Glutamatergic neuron (in vitro differentiated cells): ENCODE measurements at regions not wholly inside any gene's neighbourhood (a gene's known extent, or its start where the extent isn't known, plus 50 kb on each side); places are given as distances from the start of the nearest gene placed in this dataset.

Experiments used
- DNase-seq: peaks from one replicate; pipeline ENCODE4 v3.0.0; 2022
- H3K27ac Mint-ChIP-seq: one replicate; pipeline ENCODE4 v1.8.0; 2020; ENCODE audit warnings: mild to moderate bottlenecking, mixed read lengths, inconsistent platforms; ENCODE audit not compliant: unreplicated experiment
- H3K27me3 Mint-ChIP-seq: one replicate; pipeline ENCODE4 v1.8.0; 2020; ENCODE audit warnings: mild to moderate bottlenecking, moderate library complexity, mixed read lengths, inconsistent platforms; ENCODE audit not compliant: unreplicated experiment
- H3K36me3 Mint-ChIP-seq: one replicate; pipeline ENCODE4 v1.8.0; 2020; ENCODE audit warnings: mild to moderate bottlenecking, mixed read lengths, inconsistent platforms; ENCODE audit not compliant: unreplicated experiment
- H3K4me1 Mint-ChIP-seq: one replicate; pipeline ENCODE4 v1.8.0; 2020; ENCODE audit warnings: mild to moderate bottlenecking, low read depth, mixed read lengths, inconsistent platforms; ENCODE audit not compliant: unreplicated experiment
- H3K4me3 Mint-ChIP-seq: one replicate; pipeline ENCODE4 v1.8.0; 2020; ENCODE audit warnings: mild to moderate bottlenecking, mixed read lengths, inconsistent platforms; ENCODE audit not compliant: unreplicated experiment
- H3K9me3 Mint-ChIP-seq: one replicate; pipeline ENCODE4 v1.8.0; 2020; ENCODE audit warnings: mild to moderate bottlenecking, moderate library complexity, mixed read lengths, inconsistent platforms; ENCODE audit not compliant: unreplicated experiment
- CTCF ChIP-seq: fragments of 200-600 bp; sonication (generic); IDR thresholded peaks from one replicate; pipeline ENCODE4 v1.5.0; 2021; ENCODE audit not compliant: partially characterized antibody, unreplicated experiment

- TF ChIP-seq CTCF: no peak
- no peaks in the 10 kb centered on the region for H3K4me1 Mint-ChIP-seq
- no peaks in the 10 kb centered on the region for H3K27me3 Mint-ChIP-seq
- H3K27ac Mint-ChIP-seq: no peak overlapping the region
- no peaks in the 10 kb centered on the region for H3K9me3 Mint-ChIP-seq
- no peaks in the 10 kb centered on the region for H3K36me3 Mint-ChIP-seq
- DNase-seq: no peak
- H3K4me3 Mint-ChIP-seq: no peak overlapping the region
Observed at GRCh38 chrX:104513162-104513561, 52.8 kb upstream of the IL1RAPL2 start.

GRCh38 chrX:104510801-104511200 lies 55.2 kb upstream of the IL1RAPL2 start:
- Mint-ChIP-seq H3K36me3 (no peaks in the 10 kb centered on the region), H3K4me1 (no peaks in the 10 kb centered on the region), H3K27me3 (no peaks in the 10 kb centered on the region), H3K4me3 (no peak overlapping the region), H3K27ac (no peak overlapping the region), H3K9me3 (no peaks in the 10 kb centered on the region)
- TF ChIP-seq CTCF: no peak
- no peak for DNase-seq

- Mint-ChIP-seq H3K4me1 (peaks cover 4% of the 10 kb centered on the region), H3K9me3 (peaks cover 2% of the 10 kb centered on the region), H3K27ac (no peak overlapping the region), H3K4me3 (no peak overlapping the region), H3K27me3 (no peaks in the 10 kb centered on the region), H3K36me3 (no peaks in the 10 kb centered on the region)
- no peak for DNase-seq
- TF ChIP-seq CTCF: no peak
Observed at GRCh38 chrX:104502460-104502859, 63.5 kb upstream of the IL1RAPL2 start.

GRCh38 chrX:104488811-104489210 lies 77.2 kb upstream of the IL1RAPL2 start:
- Mint-ChIP-seq H3K9me3 (no peaks in the 10 kb centered on the region), H3K4me3 (no peak overlapping the region), H3K4me1 (no peaks in the 10 kb centered on the region), H3K27ac (no peak overlapping the region), H3K27me3 (no peaks in the 10 kb centered on the region), H3K36me3 (no peaks in the 10 kb centered on the region)
- TF ChIP-seq CTCF: no peak
- DNase-seq: no peak

DNA sequence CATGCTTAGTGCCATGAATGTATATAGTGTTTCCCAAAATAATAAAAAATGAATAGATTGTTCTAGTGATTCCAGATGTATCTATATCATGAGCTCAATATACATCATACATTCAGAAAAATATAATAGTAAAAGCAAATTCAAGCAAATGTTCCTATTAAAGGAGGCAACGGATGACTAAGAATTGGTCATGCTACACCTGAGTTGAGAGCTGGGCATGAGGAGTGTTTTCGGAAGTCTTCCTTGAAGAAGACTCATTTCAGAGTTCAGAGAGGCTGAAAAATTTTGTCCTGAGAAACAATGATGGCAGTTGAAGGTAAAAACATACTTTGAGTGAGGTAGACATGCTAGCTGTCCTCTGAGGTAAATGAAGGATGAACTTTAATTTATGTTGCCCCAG lies 79.3 kb upstream of the IL1RAPL2 start:
- H3K4me1 Mint-ChIP-seq: no peaks in the 10 kb centered on the region
- no peak for TF ChIP-seq CTCF
- H3K27me3 Mint-ChIP-seq: no peaks in the 10 kb centered on the region
- no peaks in the 10 kb centered on the region for H3K9me3 Mint-ChIP-seq
- H3K36me3 Mint-ChIP-seq: no peaks in the 10 kb centered on the region
- DNase-seq: no peak
- no peak overlapping the region for H3K4me3 Mint-ChIP-seq
- H3K27ac Mint-ChIP-seq: no peak overlapping the region
